Mucosa of gallbladder (tissue), 1 donor: ENCODE measurements at regions not wholly inside any gene's neighbourhood (a gene's known extent, or its start where the extent isn't known, plus 50 kb on each side); places are given as distances from the start of the nearest gene placed in this dataset.

ENCODE experiments used
- DNase-seq: peaks from one replicate; pipeline ENCODE4 v3.0.0-alpha.2; 2020; ENCODE audit warnings: low spot score
- donor health status: DM: no; HTN: no; CAD: no.

GRCh38 chr1:199101139-199101538 is 462.3 kb downstream of the PTPRC start:
- no peak for DNase-seq

GRCh38 chr1:199101635-199102034 is 462.8 kb downstream of the PTPRC start:
- DNase-seq = no peak

DNA sequence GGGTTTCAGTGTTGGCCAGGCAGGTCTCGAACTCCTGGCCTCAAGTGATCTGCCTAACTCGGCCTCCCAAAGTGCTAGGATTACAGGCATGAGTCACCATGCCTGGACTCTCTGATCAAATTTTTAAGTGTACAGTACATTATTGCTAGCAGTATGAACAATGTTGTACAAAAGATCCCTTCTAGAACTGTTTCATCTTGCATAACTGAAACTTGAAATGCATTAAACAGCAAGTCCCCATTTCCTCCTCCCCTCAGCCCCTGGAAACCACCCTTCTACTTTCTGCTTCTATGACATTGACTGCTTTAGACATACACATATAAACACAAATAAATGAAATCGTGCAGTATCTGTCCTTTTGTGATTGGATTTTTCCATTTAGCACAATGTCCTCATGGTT is 463.4 kb downstream of the PTPRC start:
- DNase-seq = no peak

DNA sequence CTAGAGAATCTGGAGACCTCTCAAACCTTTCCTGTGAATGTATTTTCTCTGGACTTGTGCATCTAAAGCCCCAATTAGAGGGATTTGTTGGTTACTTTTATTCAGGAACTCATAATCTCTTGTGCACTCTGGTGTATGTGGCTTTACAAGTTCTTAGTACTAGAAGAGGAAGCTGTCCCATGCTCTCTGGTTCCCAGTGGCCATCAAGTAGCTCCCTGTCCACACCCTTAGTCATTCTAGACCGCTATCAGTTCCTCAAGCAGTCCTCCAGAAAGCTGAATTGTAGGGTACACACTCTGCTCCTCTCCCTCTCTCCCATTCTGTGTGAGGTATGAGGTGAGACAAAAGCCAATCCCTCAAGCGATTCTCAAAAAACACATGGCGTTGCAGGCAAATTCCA is 470.3 kb downstream of the PTPRC start:
- no peak for DNase-seq

DNA sequence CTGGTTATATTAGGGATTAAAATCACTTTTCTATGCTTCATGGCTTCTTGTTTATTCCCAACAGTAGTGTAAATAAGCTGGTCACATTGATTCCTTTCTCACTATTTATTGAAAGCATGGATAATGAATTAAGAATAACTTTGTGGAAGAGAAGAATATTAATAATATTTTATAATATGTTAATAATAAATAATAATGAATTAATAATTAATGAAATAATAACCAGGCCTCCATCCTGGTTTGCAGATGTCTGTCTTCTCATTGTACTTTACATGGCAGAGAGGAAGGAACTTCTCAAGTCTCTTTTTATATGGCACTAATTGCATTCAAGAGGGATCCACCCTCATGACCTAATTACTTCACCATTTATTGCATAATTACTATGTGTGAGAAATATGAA is 473.5 kb downstream of the PTPRC start:
- DNase-seq = no peak

DNA sequence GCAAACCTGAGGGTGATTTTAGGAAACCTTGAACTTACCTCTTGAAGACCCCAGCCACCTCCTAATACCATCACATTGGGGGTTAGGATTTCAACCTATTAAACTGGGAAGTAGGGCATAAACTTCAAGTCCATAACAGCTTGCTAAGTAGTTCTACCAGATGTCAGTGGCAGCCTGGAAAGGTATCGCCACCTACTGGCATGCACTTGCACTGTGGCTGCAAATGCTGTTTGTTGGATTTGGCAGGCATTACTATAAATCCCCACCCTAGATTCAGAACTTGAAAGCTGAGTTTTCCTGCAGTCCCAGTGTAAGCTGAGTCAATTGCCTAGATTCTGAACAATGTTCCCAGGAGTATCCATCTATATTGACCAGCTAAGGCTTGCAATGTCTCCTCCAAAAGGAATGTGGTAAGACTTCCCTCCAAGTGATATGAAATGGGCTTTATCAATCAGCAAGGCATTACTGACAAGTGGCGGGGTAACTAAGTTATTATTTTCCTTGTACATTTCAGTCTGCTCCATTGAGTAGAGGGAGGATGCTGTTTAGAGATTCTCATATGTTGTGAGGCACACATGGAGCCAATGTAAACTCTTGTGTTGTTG is 474.5 kb downstream of the PTPRC start:
- peak; percentile 33 for DNase-seq

GRCh38 chr1:199116488-199116887 is 477.6 kb downstream of the PTPRC start:
- no peak for DNase-seq

GRCh38 chr1:199121047-199121446 is 482.2 kb downstream of the PTPRC start:
- no peak for DNase-seq

DNA sequence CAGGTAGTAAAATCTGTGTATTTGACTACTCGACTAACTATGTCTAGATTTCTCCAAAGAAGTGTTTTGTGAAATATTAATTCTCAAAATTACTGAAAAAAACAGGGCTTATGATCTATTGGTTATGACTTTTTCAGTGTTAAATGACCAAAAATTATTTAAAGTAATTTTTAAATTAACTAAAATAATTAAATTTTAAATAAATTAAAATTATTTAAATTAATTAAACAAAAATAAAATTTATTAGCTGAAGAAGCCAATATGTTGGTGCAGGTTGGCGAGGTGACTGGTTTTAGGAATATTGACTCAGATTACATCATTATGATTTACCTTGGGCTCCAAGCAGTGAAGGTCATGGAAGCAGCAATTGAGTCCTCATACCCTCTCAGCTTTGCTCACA is 483.2 kb downstream of the PTPRC start:
- DNase-seq = no peak

GRCh38 chr1:199122532-199123311 is 483.9 kb downstream of the PTPRC start:
- DNase-seq = no peak

DNA sequence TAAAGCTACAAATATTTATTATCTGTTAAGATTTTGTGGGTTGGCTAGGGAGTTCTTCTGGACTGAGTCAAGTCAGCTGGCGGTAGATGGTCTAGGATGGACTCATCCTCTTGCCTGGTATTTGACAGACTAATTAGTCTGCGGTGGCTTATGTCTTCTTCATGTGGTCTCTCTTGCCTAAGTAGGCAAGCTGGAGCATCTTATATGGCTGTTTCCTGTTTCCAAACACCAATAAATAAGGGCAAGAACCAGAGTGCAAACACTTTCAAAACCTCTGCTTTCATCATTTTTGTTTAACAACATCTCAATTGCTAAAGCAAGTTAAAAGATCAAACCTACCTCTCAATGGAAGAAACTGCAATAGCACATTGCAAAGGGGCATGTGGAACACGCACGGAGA is 484.8 kb downstream of the PTPRC start:
- no peak for DNase-seq

GRCh38 chr1:199124351-199124750 is 485.5 kb downstream of the PTPRC start:
- no peak for DNase-seq

DNA sequence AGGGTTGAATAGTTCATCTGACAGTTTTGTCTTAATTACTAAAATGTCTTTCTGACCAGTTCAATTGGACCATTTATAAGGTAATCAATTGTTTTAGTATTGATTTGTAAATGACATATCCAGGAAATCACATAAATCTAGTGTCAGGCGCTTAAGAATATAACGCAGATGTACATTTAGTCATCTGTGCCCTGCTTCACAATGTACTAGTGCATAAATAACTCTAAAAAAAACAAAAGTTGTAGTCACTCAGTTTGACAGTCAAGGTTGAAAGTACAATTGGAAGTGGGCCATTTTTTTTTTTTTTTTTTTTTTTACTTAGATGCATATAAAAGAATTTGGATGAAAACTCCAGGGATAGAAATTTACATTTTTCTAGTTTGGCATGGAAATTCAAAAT is 490.4 kb downstream of the PTPRC start:
- no peak for DNase-seq

GRCh38 chr1:199132006-199132405 is 493.2 kb downstream of the PTPRC start:
- DNase-seq = no peak

DNA sequence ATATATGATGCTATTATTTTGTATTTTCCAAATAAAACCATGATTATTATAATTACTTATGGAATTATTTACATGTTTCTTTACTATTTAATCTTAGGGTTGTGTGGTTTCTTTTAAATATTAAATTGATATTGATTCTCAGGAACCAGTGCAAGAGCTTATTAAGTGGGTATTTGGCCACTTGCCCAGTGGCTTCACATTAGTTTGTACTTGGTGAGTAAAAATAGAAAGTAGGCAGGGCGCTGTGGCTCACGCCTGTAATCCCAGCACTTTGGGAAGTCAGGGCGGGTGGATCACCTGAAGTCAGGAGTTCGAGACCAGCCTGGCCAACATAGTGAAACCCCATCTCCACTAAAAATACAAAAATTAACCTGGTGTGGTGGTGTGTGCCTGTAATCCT is 497.1 kb downstream of the PTPRC start:
- DNase-seq = peak; percentile 82

GRCh38 chr1:199138061-199138460 is 499.2 kb downstream of the PTPRC start:
- DNase-seq = no peak

DNA sequence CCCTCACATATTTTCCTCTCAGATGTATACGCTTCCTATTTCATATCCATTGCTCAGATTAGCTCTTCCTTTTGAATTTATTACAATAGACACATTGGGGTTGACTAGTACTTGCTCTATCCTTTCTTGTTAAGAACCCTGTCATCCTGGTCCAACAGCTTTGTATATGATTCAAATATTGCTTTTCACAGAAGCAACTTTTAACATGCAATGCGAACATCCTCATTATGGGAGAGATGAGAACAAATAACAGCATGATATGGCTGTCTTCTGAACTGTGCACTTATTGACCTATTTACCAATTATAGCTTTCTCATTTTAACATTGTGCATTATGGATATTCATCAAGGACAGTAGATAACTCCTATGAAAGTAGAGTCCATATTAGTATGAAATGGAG is 510.8 kb downstream of the PTPRC start:
- no peak for DNase-seq

- no peak for DNase-seq
Measured at GRCh38 chr1:199150756-199151155, 511.9 kb downstream of the PTPRC start.

DNA sequence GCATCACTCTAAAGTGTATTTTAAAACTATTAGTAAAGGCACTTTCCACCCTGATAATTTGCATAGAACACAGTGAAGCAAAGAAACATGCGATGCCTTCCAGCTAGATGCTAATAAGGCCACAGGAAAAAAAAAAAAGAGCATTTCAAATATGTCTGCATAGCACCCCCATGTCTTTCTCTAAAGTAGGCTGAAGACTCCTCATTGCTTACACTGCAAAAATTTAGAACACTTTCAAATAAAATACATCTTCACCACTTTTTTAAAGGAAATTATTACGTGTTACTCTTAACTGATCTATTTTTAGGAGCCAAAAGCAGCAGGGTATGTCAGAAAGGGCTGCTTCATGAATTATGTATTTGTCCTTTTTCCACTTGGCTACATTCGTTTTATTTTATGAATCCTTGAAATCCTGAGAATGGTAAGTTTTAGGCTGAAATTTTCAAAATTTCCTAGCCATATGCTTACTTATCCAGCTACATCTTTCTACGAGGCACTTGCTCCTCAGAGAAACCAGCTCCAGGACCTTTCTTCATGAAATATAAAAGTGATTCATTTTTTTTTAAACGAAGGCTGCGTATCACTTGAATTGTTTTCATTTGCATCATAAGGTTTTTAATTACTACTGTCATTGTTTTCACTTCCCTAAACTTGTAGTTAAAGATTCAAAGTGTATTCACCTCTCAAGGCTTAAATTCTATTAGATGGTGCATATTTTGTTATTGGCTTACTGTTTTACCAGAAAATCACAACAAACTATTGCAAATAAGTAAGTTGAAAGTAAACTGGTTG is 513.0 kb downstream of the PTPRC start:
- DNase-seq = no peak

- no peak for DNase-seq
Measured at GRCh38 chr1:199152676-199153075, 513.8 kb downstream of the PTPRC start.

- no peak for DNase-seq
Measured at GRCh38 chr1:199155166-199156019, 516.6 kb downstream of the PTPRC start.

DNA sequence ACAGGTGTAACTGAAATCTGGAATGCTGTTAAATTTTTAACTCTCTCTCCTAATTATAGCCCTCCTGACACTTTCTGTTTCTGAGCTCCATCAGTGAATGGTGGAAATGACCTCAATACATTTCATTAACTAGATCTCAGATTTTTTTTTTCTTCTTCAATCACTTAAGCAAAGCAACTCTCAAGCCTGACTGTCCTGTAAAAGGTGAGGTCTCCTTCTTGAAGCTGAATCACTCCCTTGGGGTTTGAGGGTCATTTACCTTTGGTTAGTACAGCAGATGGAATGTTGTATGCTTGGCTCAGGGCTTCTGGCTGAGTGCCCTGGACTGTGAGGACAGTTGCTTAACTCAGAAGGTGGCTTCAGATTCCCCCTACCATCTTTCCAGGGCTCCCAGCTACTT is 518.7 kb downstream of the PTPRC start:
- DNase-seq = no peak
